HL-60 (cell line): ENCODE measurements at regions not wholly inside any gene's neighbourhood (a gene's known extent, or its start where the extent isn't known, plus 50 kb on each side); places are given as distances from the start of the nearest gene placed in this dataset.

Experiments
- GABPA ChIP-seq: IDR thresholded peaks from 2 replicates; pipeline ENCODE4 v1.6.1; 2012; ENCODE audit warnings: low read depth
- POLR2AphosphoS5 ChIP-seq: IDR thresholded peaks from 2 replicates; pipeline ENCODE4 v1.6.1; 2012; ENCODE audit warnings: low read depth
- SPI1 ChIP-seq: IDR thresholded peaks from 2 replicates; pipeline ENCODE4 v1.6.1; 2012; ENCODE audit warnings: low read depth, mild to moderate bottlenecking, borderline replicate concordance
- TF ChIP-seq, protein P1 (sequence below): IDR thresholded peaks from one replicate; pipeline ENCODE4 v1.5.1; 2011; ENCODE audit warnings: low read length, control low read depth, inconsistent platforms; ENCODE audit not compliant: insufficient read depth
- TF ChIP-seq, protein P2 (sequence below): IDR thresholded peaks from 2 replicates; pipeline ENCODE4 v1.6.1; 2012; ENCODE audit warnings: low read depth; ENCODE audit not compliant: insufficient replicate concordance

DNA sequence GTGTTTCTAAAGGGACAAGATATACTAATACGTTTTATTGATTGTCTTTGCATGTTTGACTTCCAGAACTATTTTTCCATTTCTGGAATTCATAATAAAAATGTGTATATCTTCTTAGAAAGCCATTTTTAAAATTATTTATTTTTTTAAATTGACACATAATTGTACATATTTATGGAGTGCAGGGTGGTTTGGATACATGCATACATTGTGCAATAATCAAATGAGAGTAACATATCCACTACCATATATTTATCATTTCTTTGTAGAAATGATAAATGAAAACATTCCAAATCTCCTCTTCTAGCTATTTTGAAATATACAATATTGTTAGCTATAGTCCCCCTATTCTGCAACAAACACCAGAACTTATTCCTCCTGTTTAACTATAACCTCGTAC, 156.5 kb upstream of the ABI3BP start:
- TF ChIP-seq, protein P1, sequence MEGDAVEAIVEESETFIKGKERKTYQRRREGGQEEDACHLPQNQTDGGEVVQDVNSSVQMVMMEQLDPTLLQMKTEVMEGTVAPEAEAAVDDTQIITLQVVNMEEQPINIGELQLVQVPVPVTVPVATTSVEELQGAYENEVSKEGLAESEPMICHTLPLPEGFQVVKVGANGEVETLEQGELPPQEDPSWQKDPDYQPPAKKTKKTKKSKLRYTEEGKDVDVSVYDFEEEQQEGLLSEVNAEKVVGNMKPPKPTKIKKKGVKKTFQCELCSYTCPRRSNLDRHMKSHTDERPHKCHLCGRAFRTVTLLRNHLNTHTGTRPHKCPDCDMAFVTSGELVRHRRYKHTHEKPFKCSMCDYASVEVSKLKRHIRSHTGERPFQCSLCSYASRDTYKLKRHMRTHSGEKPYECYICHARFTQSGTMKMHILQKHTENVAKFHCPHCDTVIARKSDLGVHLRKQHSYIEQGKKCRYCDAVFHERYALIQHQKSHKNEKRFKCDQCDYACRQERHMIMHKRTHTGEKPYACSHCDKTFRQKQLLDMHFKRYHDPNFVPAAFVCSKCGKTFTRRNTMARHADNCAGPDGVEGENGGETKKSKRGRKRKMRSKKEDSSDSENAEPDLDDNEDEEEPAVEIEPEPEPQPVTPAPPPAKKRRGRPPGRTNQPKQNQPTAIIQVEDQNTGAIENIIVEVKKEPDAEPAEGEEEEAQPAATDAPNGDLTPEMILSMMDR: no peak
- TF ChIP-seq POLR2AphosphoS5 (no peak), GABPA (no peak), SPI1 (no peak)
- TF ChIP-seq, protein P2, sequence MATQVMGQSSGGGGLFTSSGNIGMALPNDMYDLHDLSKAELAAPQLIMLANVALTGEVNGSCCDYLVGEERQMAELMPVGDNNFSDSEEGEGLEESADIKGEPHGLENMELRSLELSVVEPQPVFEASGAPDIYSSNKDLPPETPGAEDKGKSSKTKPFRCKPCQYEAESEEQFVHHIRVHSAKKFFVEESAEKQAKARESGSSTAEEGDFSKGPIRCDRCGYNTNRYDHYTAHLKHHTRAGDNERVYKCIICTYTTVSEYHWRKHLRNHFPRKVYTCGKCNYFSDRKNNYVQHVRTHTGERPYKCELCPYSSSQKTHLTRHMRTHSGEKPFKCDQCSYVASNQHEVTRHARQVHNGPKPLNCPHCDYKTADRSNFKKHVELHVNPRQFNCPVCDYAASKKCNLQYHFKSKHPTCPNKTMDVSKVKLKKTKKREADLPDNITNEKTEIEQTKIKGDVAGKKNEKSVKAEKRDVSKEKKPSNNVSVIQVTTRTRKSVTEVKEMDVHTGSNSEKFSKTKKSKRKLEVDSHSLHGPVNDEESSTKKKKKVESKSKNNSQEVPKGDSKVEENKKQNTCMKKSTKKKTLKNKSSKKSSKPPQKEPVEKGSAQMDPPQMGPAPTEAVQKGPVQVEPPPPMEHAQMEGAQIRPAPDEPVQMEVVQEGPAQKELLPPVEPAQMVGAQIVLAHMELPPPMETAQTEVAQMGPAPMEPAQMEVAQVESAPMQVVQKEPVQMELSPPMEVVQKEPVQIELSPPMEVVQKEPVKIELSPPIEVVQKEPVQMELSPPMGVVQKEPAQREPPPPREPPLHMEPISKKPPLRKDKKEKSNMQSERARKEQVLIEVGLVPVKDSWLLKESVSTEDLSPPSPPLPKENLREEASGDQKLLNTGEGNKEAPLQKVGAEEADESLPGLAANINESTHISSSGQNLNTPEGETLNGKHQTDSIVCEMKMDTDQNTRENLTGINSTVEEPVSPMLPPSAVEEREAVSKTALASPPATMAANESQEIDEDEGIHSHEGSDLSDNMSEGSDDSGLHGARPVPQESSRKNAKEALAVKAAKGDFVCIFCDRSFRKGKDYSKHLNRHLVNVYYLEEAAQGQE: no peak
